ENCODE measurements at regions not wholly inside any gene's neighbourhood (a gene's known extent, or its start where the extent isn't known, plus 50 kb on each side); places are given as distances from the start of the nearest gene placed in this dataset.

GRCh38 chr11:111063726-111064517 is 181.6 kb upstream of the POU2AF2 start:
- no peak overlapping the region for H3K4me3 ChIP-seq (replicated peaks; ENCODE audit: low read depth, low read length)
- H3K36me3 ChIP-seq (ENCODE audit: control insufficient read depth, insufficient read depth, low read length), result no peaks in the 10 kb centered on the region
- no peak for DNase-seq (ENCODE audit: extremely low read depth, insufficient read length)
- no peaks in the 10 kb centered on the region for H3K27me3 ChIP-seq (replicated peaks; ENCODE audit: control insufficient read depth, insufficient read depth, low read length)
- no peak for TF ChIP-seq CTCF (IDR thresholded peaks at IDR 0.05; ENCODE audit: insufficient read depth, low read length, poor library complexity, severe bottlenecking)

- H3K36me3 ChIP-seq (ENCODE audit: control insufficient read depth, insufficient read depth, low read length), result no peaks in the 10 kb centered on the region
- no peak overlapping the region for H3K4me3 ChIP-seq (replicated peaks; ENCODE audit: low read depth, low read length)
- no peak for TF ChIP-seq CTCF (IDR thresholded peaks at IDR 0.05; ENCODE audit: insufficient read depth, low read length, poor library complexity, severe bottlenecking)
- no peak for DNase-seq (ENCODE audit: extremely low read depth, insufficient read length)
- H3K27me3 ChIP-seq (replicated peaks; ENCODE audit: control insufficient read depth, insufficient read depth, low read length), result no peaks in the 10 kb centered on the region
These were observed 183.1 kb upstream of the POU2AF2 start for GRCh38 chr11:111062420-111062819.

GRCh38 chr11:111059726-111060125 is 185.8 kb upstream of the POU2AF2 start:
- no peak for DNase-seq (ENCODE audit: extremely low read depth, insufficient read length)

GRCh38 chr11:111049131-111049530 is 196.4 kb upstream of the POU2AF2 start:
- no peaks in the 10 kb centered on the region for H3K36me3 ChIP-seq (ENCODE audit: control insufficient read depth, insufficient read depth, low read length)
- no peak for TF ChIP-seq CTCF (IDR thresholded peaks at IDR 0.05; ENCODE audit: insufficient read depth, low read length, poor library complexity, severe bottlenecking)
- no peak for DNase-seq (ENCODE audit: extremely low read depth, insufficient read length)
- H3K4me3 ChIP-seq (replicated peaks; ENCODE audit: low read depth, low read length), result no peak overlapping the region
- no peaks in the 10 kb centered on the region for H3K27me3 ChIP-seq (replicated peaks; ENCODE audit: control insufficient read depth, insufficient read depth, low read length)

More at GRCh38 chr11:111059726-111060125, 185.8 kb upstream of the POU2AF2 start:
- Histone ChIP-seq H3K36me3 (ENCODE audit: control insufficient read depth, insufficient read depth, low read length) (no peaks in the 10 kb centered on the region), H3K4me3 (replicated peaks; ENCODE audit: low read depth, low read length) (no peak overlapping the region), H3K27me3 (replicated peaks; ENCODE audit: control insufficient read depth, insufficient read depth, low read length) (no peaks in the 10 kb centered on the region)
- TF ChIP-seq CTCF (IDR thresholded peaks at IDR 0.05; ENCODE audit: insufficient read depth, low read length, poor library complexity, severe bottlenecking), result no peak

- H3K27me3 ChIP-seq (replicated peaks; ENCODE audit: control insufficient read depth, insufficient read depth, low read length), result no peaks in the 10 kb centered on the region
- H3K4me3 ChIP-seq (replicated peaks; ENCODE audit: low read depth, low read length), result no peak overlapping the region
- DNase-seq (ENCODE audit: extremely low read depth, insufficient read length), result no peak
- TF ChIP-seq CTCF (IDR thresholded peaks at IDR 0.05; ENCODE audit: insufficient read depth, low read length, poor library complexity, severe bottlenecking), result no peak
- H3K36me3 ChIP-seq (ENCODE audit: control insufficient read depth, insufficient read depth, low read length), result no peaks in the 10 kb centered on the region
These were observed 198.2 kb upstream of the POU2AF2 start for GRCh38 chr11:111047374-111047773.
